H1 (cell line): ENCODE measurements at regions not wholly inside any gene's neighbourhood (a gene's known extent, or its start where the extent isn't known, plus 50 kb on each side); places are given as distances from the start of the nearest gene placed in this dataset.

Experiments
- CTCF ChIA-PET: fragments of 300-600 bp; sonication (Branson Sonifier 250); formaldehyde crosslinking; loops from one replicate; lab custom pipeline; 2021; ENCODE audit not compliant: partially characterized antibody; lab: Charles Lee
- POLR2A ChIA-PET: fragments of 300-600 bp; sonication (Branson Sonifier 250); formaldehyde crosslinking; loops from one replicate; lab custom pipeline; 2021; ENCODE audit warnings: inconsistent platforms; ENCODE audit not compliant: partially characterized antibody; lab: Charles Lee
- DNase-seq, 2 experiments: peaks; one replicate each; pipeline versions ENCODE4 v3.0.0 to v3.0.0-alpha.2; 2010 to 2022; ENCODE audit warnings: low spot score in 2 of 2, low read depth in 1 of 2, mixed read lengths in 1 of 2
- FAIRE-seq: peaks from 2 replicates; lab custom pipeline; 2011; peaks lifted over from hg19 to GRCh38; lab: Jason Lieb, UNC
- H2AFZ ChIP-seq: 2 replicates; pipeline ENCODE4 v1.8.1; 2012; ENCODE audit warnings: low read length, inconsistent platforms
- H2AK5ac ChIP-seq: 2 replicates; pipeline ENCODE4 v1.6.1; 2013; ENCODE audit warnings: low read depth, low read length
- H2BK120ac ChIP-seq: replicated peaks from 2 replicates; pipeline ENCODE3; 2013; ENCODE audit warnings: low read depth, low read length, inconsistent platforms
- H2BK12ac ChIP-seq: 2 replicates; pipeline ENCODE4 v1.6.1; 2013; ENCODE audit warnings: low read depth, low read length
- H2BK15ac ChIP-seq: 2 replicates; pipeline ENCODE4 v1.6.1; 2013; ENCODE audit warnings: low read length
- H2BK20ac ChIP-seq: 2 replicates; pipeline ENCODE4 v1.6.1; 2013; ENCODE audit warnings: low read length
- H2BK5ac ChIP-seq: 2 replicates; pipeline ENCODE4 v1.6.1; 2013; ENCODE audit warnings: low read depth, low read length
- H3K14ac ChIP-seq: 2 replicates; pipeline ENCODE4 v1.6.1; 2013; ENCODE audit warnings: inconsistent platforms; ENCODE audit not compliant: insufficient read length
- H3K18ac ChIP-seq: 2 replicates; pipeline ENCODE4 v1.6.1; 2013; ENCODE audit warnings: low read length; ENCODE audit errors: extremely low read depth
- H3K23ac ChIP-seq: 2 replicates; pipeline ENCODE4 v1.6.1; 2013; ENCODE audit warnings: inconsistent platforms; ENCODE audit not compliant: insufficient read length
- H3K23me2 ChIP-seq: 2 replicates; pipeline ENCODE4 v1.6.1; 2013; ENCODE audit warnings: low read depth, low read length
- H3K27ac ChIP-seq: 2 replicates; pipeline ENCODE4 v1.6.1; 2011; ENCODE audit warnings: low read depth, low read length, inconsistent platforms
- H3K27me3 ChIP-seq, 4 experiments: replicated peaks in 1 of 4; 1 replicate in 1 of 4; 2 replicates in 3 of 4; pipeline versions ENCODE4 v1.6.1 to v1.8.1; 2011 to 2013; ENCODE audit warnings: low read length in 3 of 4, mild to moderate bottlenecking in 3 of 4, inconsistent platforms in 2 of 4, mixed read lengths in 2 of 4, moderate library complexity in 1 of 4; ENCODE audit not compliant: control insufficient read depth in 3 of 4, insufficient read depth in 3 of 4; ENCODE audit errors: extremely low read depth in 1 of 4
- H3K36me3 ChIP-seq, 4 experiments: 2 replicates each; pipeline versions ENCODE4 v1.6.1 to v1.8.1; 2011 to 2013; ENCODE audit warnings: mild to moderate bottlenecking in 4 of 4, low read length in 3 of 4, moderate library complexity in 2 of 4, control low read depth in 1 of 4, inconsistent platforms in 1 of 4; ENCODE audit not compliant: insufficient read depth in 4 of 4, control insufficient read depth in 2 of 4
- H3K4ac ChIP-seq: replicated peaks from 2 replicates; pipeline ENCODE3; 2013; ENCODE audit warnings: low read length, low read depth, mixed read lengths, inconsistent platforms; ENCODE audit not compliant: insufficient read length
- H3K4me1 ChIP-seq, 4 experiments: replicated peaks in 1 of 4; 1 replicate in 1 of 4; 2 replicates in 3 of 4; pipeline versions ENCODE4 v1.6.1 to v1.8.1; 2011 to 2013; ENCODE audit warnings: low read length in 3 of 4, inconsistent platforms in 2 of 4, mixed read lengths in 1 of 4; ENCODE audit not compliant: insufficient read depth in 4 of 4, control insufficient read depth in 3 of 4
- H3K4me2 ChIP-seq, 2 experiments: 2 replicates each; pipeline versions ENCODE4 v1.6.1 to v1.8.1; 2011 to 2013; ENCODE audit warnings: low read depth in 2 of 2, low read length in 2 of 2, control low read depth in 1 of 2, inconsistent platforms in 1 of 2, mild to moderate bottlenecking in 1 of 2; ENCODE audit not compliant: insufficient read depth in 1 of 2
- H3K4me3 ChIP-seq, 4 experiments: fragments of 200-600, 300-600 bp in 1 of 4; sonication (generic), shearing (Covaris generic), sonication (Bioruptor Twin) in 1 of 4; 2 replicates each; pipeline versions ENCODE4 v1.5.1 to v1.8.1; 2011 to 2016; ENCODE audit warnings: low read length in 4 of 4, low read depth in 3 of 4, control low read depth in 2 of 4, inconsistent platforms in 2 of 4, mild to moderate bottlenecking in 2 of 4, mixed read lengths in 1 of 4, moderate library complexity in 1 of 4; ENCODE audit not compliant: insufficient read depth in 2 of 4; ENCODE audit errors: extremely low read depth in 1 of 4
- H3K56ac ChIP-seq: replicated peaks from 2 replicates; pipeline ENCODE3; 2013; ENCODE audit warnings: low read depth, mild to moderate bottlenecking, mixed read lengths, low read length, inconsistent platforms; ENCODE audit not compliant: insufficient read length
- H3K79me1 ChIP-seq: 2 replicates; pipeline ENCODE4 v1.6.1; 2013; ENCODE audit warnings: low read depth, low read length, control low read depth
- H3K79me2 ChIP-seq, 2 experiments: 2 replicates each; pipeline versions ENCODE4 v1.6.1 to v1.8.1; 2012 to 2013; ENCODE audit warnings: low read length in 2 of 2, mild to moderate bottlenecking in 2 of 2, inconsistent platforms in 1 of 2; ENCODE audit not compliant: insufficient read depth in 2 of 2, control insufficient read depth in 1 of 2
- H3K9ac ChIP-seq, 4 experiments: replicated peaks in 1 of 4; 1 replicate in 1 of 4; 2 replicates in 3 of 4; pipeline versions ENCODE4 v1.6.1 to v1.8.1; 2011 to 2013; ENCODE audit warnings: low read depth in 3 of 4, low read length in 3 of 4, control low read depth in 2 of 4, mild to moderate bottlenecking in 2 of 4, moderate library complexity in 2 of 4, inconsistent platforms in 1 of 4; ENCODE audit errors: extremely low read depth in 1 of 4
- H3K9me3 ChIP-seq, 2 experiments: 2 replicates each; pipeline versions ENCODE4 v1.6.1 to v1.8.1; 2012 to 2013; ENCODE audit warnings: mild to moderate bottlenecking in 2 of 2, moderate library complexity in 2 of 2, control low read depth in 1 of 2, inconsistent platforms in 1 of 2, low read depth in 1 of 2, low read length in 1 of 2, mixed read lengths in 1 of 2; ENCODE audit not compliant: insufficient read depth in 2 of 2
- H4K20me1 ChIP-seq, 2 experiments: replicated peaks in 1 of 2; 2 replicates each; pipeline versions ENCODE3 to v1.8.1; 2011 to 2013; ENCODE audit warnings: inconsistent platforms in 2 of 2, low read length in 2 of 2, mild to moderate bottlenecking in 1 of 2; ENCODE audit not compliant: insufficient read depth in 2 of 2, control insufficient read depth in 1 of 2
- H4K5ac ChIP-seq: 2 replicates; pipeline ENCODE4 v1.6.1; 2013; ENCODE audit warnings: low read length, low read depth, mixed read lengths, inconsistent platforms; ENCODE audit not compliant: insufficient read length
- H4K8ac ChIP-seq: 2 replicates; pipeline ENCODE4 v1.8.0; 2013; ENCODE audit warnings: mild to moderate bottlenecking, moderate library complexity, low read length, inconsistent platforms; ENCODE audit not compliant: insufficient read depth; ENCODE audit errors: extremely low read depth
- H4K91ac ChIP-seq: replicated peaks from 2 replicates; pipeline ENCODE3; 2013; ENCODE audit warnings: low read length, mixed read lengths, inconsistent platforms; ENCODE audit not compliant: insufficient read length
- ASH2L ChIP-seq: fragments of 200-600, 300-600 bp; sonication (generic); IDR thresholded peaks from one replicate; pipeline ENCODE4 v1.7.1; 2017; ENCODE audit warnings: low read length
- CHD2 ChIP-seq: IDR thresholded peaks from 2 replicates; pipeline ENCODE4 v1.6.1; 2012; ENCODE audit warnings: low read length, improper control_type of control experiment
- EGR1 ChIP-seq: IDR thresholded peaks from 2 replicates; pipeline ENCODE4 v1.6.1; 2011; ENCODE audit warnings: low read depth, low read length, borderline replicate concordance
- PHF8 ChIP-seq: fragments of 200-600 bp; sonication (generic); conservative IDR thresholded peaks from 2 replicates; pipeline ENCODE4 v1.7.1; 2012; ENCODE audit warnings: low read depth, mild to moderate bottlenecking, inconsistent platforms, low read length, moderate library complexity
- WGBS, 2 experiments: shearing (Covaris generic) in 1 of 2; methylation state at CpG; one replicate each; pipeline versions ENCODE4 v1.1.6 to v1.1.7; 2013 to 2015; ENCODE audit warnings: low lambda C conversion rate in 2 of 2, mixed read lengths in 2 of 2, inconsistent platforms in 1 of 2, low coverage in 1 of 2, missing lambda C conversion rate in 1 of 2; ENCODE audit not compliant: insufficient replicate concordance in 2 of 2, insufficient coverage in 1 of 2, insufficient read length in 1 of 2; ENCODE audit errors: extremely low coverage in 1 of 2, missing lambda C conversion rate in 1 of 2; 5-methylcytosine and 5-hydroxymethylcytosine counted together

DNA sequence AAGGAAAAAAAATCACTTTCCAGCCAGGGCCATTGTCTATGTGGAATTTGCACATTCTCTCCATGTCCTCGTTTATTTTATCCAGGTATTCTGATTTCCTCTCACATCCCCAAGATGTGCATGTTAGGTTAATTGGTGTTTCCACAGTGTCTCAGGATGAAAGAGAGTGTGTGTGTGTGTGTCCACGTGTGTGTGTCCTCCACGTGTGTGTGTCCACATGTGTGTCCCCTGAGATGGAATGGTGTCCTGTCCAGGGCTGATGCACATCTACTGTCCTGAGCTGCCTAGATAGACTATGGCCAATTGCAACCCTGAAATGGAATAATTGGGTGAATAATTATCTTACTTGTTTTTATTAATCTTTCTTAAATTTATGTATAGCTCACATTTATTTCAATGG, 2436.5 kb downstream of the PCDH9 start:
- no peak overlapping the region for H2BK120ac ChIP-seq
- no peaks in the 10 kb centered on the region for H3K36me3 ChIP-seq
- H3K23me2 ChIP-seq, result no peaks in the 10 kb centered on the region
- H2BK12ac ChIP-seq, result no peak overlapping the region
- no peak overlapping the region for H2BK5ac ChIP-seq
- H2AFZ ChIP-seq, result no peak overlapping the region
- no peak overlapping the region for H3K14ac ChIP-seq
- no peak overlapping the region for H2AK5ac ChIP-seq
- no peak overlapping the region for H3K9ac ChIP-seq
- no peaks in the 10 kb centered on the region for H3K4me1 ChIP-seq
- DNase-seq (no peak), FAIRE-seq (no peak)
- no peaks in the 10 kb centered on the region for H3K27me3 ChIP-seq
- H2BK15ac ChIP-seq, result no peak overlapping the region
- H3K4me2 ChIP-seq, result no peak overlapping the region
- H3K23ac ChIP-seq, result no peak overlapping the region
- CTCF ChIA-PET, result no interaction called here
- no peaks in the 10 kb centered on the region for H4K20me1 ChIP-seq
- H4K91ac ChIP-seq, result no peak overlapping the region
- no peaks in the 10 kb centered on the region for H3K79me1 ChIP-seq
- no peak overlapping the region for H3K4me3 ChIP-seq
- 93% methylated on average over 3 of the region's 3 CpGs; no CpG with 5 or more reads in 1 of the 2 experiments for WGBS, 2 experiments
- no peaks in the 10 kb centered on the region for H3K79me2 ChIP-seq
- no peak overlapping the region for H4K8ac ChIP-seq
- TF ChIP-seq PHF8 (no peak), CHD2 (no peak), ASH2L (no peak), EGR1 (no peak)
- POLR2A ChIA-PET, result no interaction called here
- no peaks in the 10 kb centered on the region for H3K9me3 ChIP-seq
- no peak overlapping the region for H3K4ac ChIP-seq
- H4K5ac ChIP-seq, result no peak overlapping the region
- H3K18ac ChIP-seq, result no peak overlapping the region
- H2BK20ac ChIP-seq, result no peak overlapping the region
- no peak overlapping the region for H3K56ac ChIP-seq
- no peak overlapping the region for H3K27ac ChIP-seq
